Lower lobe of right lung (tissue), 2 donors: ENCODE measurements at regions not wholly inside any gene's neighbourhood (a gene's known extent, or its start where the extent isn't known, plus 50 kb on each side); places are given as distances from the start of the nearest gene placed in this dataset.
"Not testable (repeated sequence)": the region's sequence is repeated elsewhere in the genome, so short reads cannot be mapped to it uniquely, and the experiment has no call there.

Experiments
- ATAC-seq, 2 donors: fragments of 200-7000 bp; cut with Tn5 transposase; one replicate each; pipeline ENCODE4 v1.9.1; 2020 to 2022; ENCODE audit warnings: mild to moderate bottlenecking in 2 of 2, moderate library complexity in 2 of 2
- DNase-seq: peaks from one replicate; pipeline ENCODE4 v3.0.0-alpha.2; 2020
- H3K27ac ChIP-seq: fragments of 200-600 bp; one replicate; pipeline ENCODE4 v1.8.0; 2022
- H3K27me3 ChIP-seq: fragments of 200-600 bp; one replicate; pipeline ENCODE4 v1.8.0; 2022; ENCODE audit warnings: low read depth
- H3K36me3 ChIP-seq: fragments of 200-600 bp; one replicate; pipeline ENCODE4 v1.8.0; 2022; ENCODE audit warnings: mild to moderate bottlenecking
- H3K4me1 ChIP-seq: fragments of 200-600 bp; one replicate; pipeline ENCODE4 v1.8.0; 2022
- H3K4me3 ChIP-seq: fragments of 200-600 bp; one replicate; pipeline ENCODE4 v1.8.0; 2022; ENCODE audit warnings: mild to moderate bottlenecking
- H3K9me3 ChIP-seq: fragments of 200-600 bp; one replicate; pipeline ENCODE4 v1.8.0; 2022
- CTCF ChIP-seq: fragments of 200-600 bp; IDR thresholded peaks from one replicate; pipeline ENCODE4 v1.8.0; 2022; ENCODE audit warnings: antibody characterized with exemption, mild to moderate bottlenecking
- intact Hi-C: fragments of 100-400 bp; cut with DNase I; formaldehyde crosslinking; loops from one replicate; pipeline ENCODE4 v1.11.0; 2022
- donor health status: DM: no; HTN: yes; CAD: no; lungs with severe emphysema.

- no peak overlapping the region for H3K4me3 ChIP-seq
- no peak overlapping the region for H3K27ac ChIP-seq
- H3K4me1 ChIP-seq: no peaks in the 10 kb centered on the region
- ATAC-seq (no peak), DNase-seq (no peak)
- no peaks in the 10 kb centered on the region for H3K36me3 ChIP-seq
- TF ChIP-seq CTCF: no peak
- no peaks in the 10 kb centered on the region for H3K27me3 ChIP-seq
- intact Hi-C loops: no loop called here
- no peaks in the 10 kb centered on the region for H3K9me3 ChIP-seq
These were observed 1360.1 kb downstream of the REEP3 start for GRCh38 chr10:64881257-64881656.

- Histone ChIP-seq H3K36me3 (no peaks in the 10 kb centered on the region), H3K4me3 (no peak overlapping the region), H3K9me3 (peaks cover 19% of the 10 kb centered on the region), H3K4me1 (no peaks in the 10 kb centered on the region), H3K27me3 (no peaks in the 10 kb centered on the region), H3K27ac (no peak overlapping the region)
- no peak for DNase-seq
- intact Hi-C loops: no loop called here
- no peak for ATAC-seq
- TF ChIP-seq CTCF: no peak
These were observed 1375.4 kb downstream of the REEP3 start for GRCh38 chr10:64896582-64896981.

GRCh38 chr10:64906311-64906710, 1385.1 kb downstream of the REEP3 start:
- intact Hi-C loops, H3K27ac ChIP-seq, H3K4me3 ChIP-seq, H3K9me3 ChIP-seq, DNase-seq, H3K4me1 ChIP-seq, H3K36me3 ChIP-seq, H3K27me3 ChIP-seq, ATAC-seq: not testable (repeated sequence)

GRCh38 chr10:64924306-64924705, 1403.1 kb downstream of the REEP3 start:
- DNase-seq: not testable (repeated sequence)

GRCh38 chr10:64952042-64952441, 1430.8 kb downstream of the REEP3 start:
- Histone ChIP-seq H3K27me3 (no peaks in the 10 kb centered on the region), H3K4me3 (no peak overlapping the region), H3K27ac (no peak overlapping the region), H3K4me1 (no peaks in the 10 kb centered on the region), H3K36me3 (no peaks in the 10 kb centered on the region), H3K9me3 (peaks cover 5% of the 10 kb centered on the region)
- intact Hi-C loops: no loop called here
- ATAC-seq: no peak
- no peak for DNase-seq
- TF ChIP-seq CTCF: no peak

More at GRCh38 chr10:64924306-64924705, 1403.1 kb downstream of the REEP3 start:
- peaks cover 11% of the 10 kb centered on the region for H3K9me3 ChIP-seq
- ATAC-seq, intact Hi-C loops, H3K36me3 ChIP-seq, H3K4me1 ChIP-seq, H3K27ac ChIP-seq, H3K4me3 ChIP-seq, H3K27me3 ChIP-seq: not testable (repeated sequence)

- Histone ChIP-seq H3K4me1 (no peaks in the 10 kb centered on the region), H3K36me3 (no peaks in the 10 kb centered on the region), H3K27me3 (no peaks in the 10 kb centered on the region), H3K27ac (no peak overlapping the region), H3K4me3 (no peak overlapping the region), H3K9me3 (no peaks in the 10 kb centered on the region)
- ATAC-seq: no peak
- DNase-seq: no peak
- intact Hi-C loops: no loop called here
- no peak for TF ChIP-seq CTCF
These were observed 1435.2 kb downstream of the REEP3 start for GRCh38 chr10:64956441-64956840.

GRCh38 chr10:64959116-64959515, 1437.9 kb downstream of the REEP3 start:
- no peak for DNase-seq
- intact Hi-C loops: no loop called here
- no peaks in the 10 kb centered on the region for H3K9me3 ChIP-seq
- H3K4me1 ChIP-seq: no peaks in the 10 kb centered on the region
- no peak for ATAC-seq
- no peak overlapping the region for H3K4me3 ChIP-seq
- TF ChIP-seq CTCF: no peak
- no peaks in the 10 kb centered on the region for H3K27me3 ChIP-seq
- H3K27ac ChIP-seq: no peak overlapping the region
- H3K36me3 ChIP-seq: no peaks in the 10 kb centered on the region
